HEK293T (cell line): ENCODE measurements at regions not wholly inside any gene's neighbourhood (a gene's known extent, or its start where the extent isn't known, plus 50 kb on each side); places are given as distances from the start of the nearest gene placed in this dataset.

Experiments
- CTCF ChIA-PET: fragments of 350-600 bp; formaldehyde crosslinking; extraction: SDS; loops from one replicate; lab custom pipeline; 2021; ENCODE audit warnings: antibody characterized with exemption, inconsistent platforms; lab: Yijun Ruan, JAX
- POLR2A ChIA-PET: fragments of 350-600 bp; formaldehyde crosslinking; extraction: SDS; loops from one replicate; lab custom pipeline; 2020; ENCODE audit warnings: antibody characterized with exemption, inconsistent platforms; lab: Yijun Ruan, JAX
- DNase-seq: peaks from one replicate; pipeline ENCODE4 v3.0.0; 2012; ENCODE audit warnings: mixed read lengths; ENCODE audit errors: extremely low spot score
- ARNT ChIP-seq: fragments of 450-650 bp; IDR thresholded peaks from 2 replicates; pipeline ENCODE4 v1.6.1; 2017; ENCODE audit warnings: mild to moderate bottlenecking
- BHLHE40 ChIP-seq: fragments of 450-650 bp; IDR thresholded peaks from 2 replicates; pipeline ENCODE4 v1.6.1; 2016; ENCODE audit warnings: mild to moderate bottlenecking, moderate library complexity, borderline replicate concordance
- CTBP1 ChIP-seq: fragments of 450-650 bp; IDR thresholded peaks from 2 replicates; pipeline ENCODE4 v1.6.1; 2016; ENCODE audit warnings: borderline replicate concordance
- ELF4 ChIP-seq: fragments of 450-650 bp; IDR thresholded peaks from 2 replicates; pipeline ENCODE4 v1.6.1; 2017; ENCODE audit warnings: antibody characterized with exemption
- FOXA1 ChIP-seq: fragments of 450-650 bp; IDR thresholded peaks from 2 replicates; pipeline ENCODE4 v1.6.1; 2016; ENCODE audit warnings: mild to moderate bottlenecking
- FOXK2 ChIP-seq: fragments of 450-650 bp; IDR thresholded peaks from 2 replicates; pipeline ENCODE4 v1.6.1; 2016; ENCODE audit warnings: mild to moderate bottlenecking
- FOXM1 ChIP-seq: fragments of 450-650 bp; IDR thresholded peaks from 2 replicates; pipeline ENCODE4 v1.6.1; 2017; ENCODE audit warnings: mild to moderate bottlenecking, borderline replicate concordance
- HDGF ChIP-seq: fragments of 450-650 bp; IDR thresholded peaks from 2 replicates; pipeline ENCODE4 v1.6.1; 2017; ENCODE audit warnings: antibody characterized with exemption, borderline replicate concordance
- L3MBTL2 ChIP-seq: fragments of 450-650 bp; conservative IDR thresholded peaks from 2 replicates; pipeline ENCODE4 v1.6.1; 2016; ENCODE audit warnings: mild to moderate bottlenecking
- LEF1 ChIP-seq: fragments of 450-650 bp; IDR thresholded peaks from 2 replicates; pipeline ENCODE4 v1.6.1; 2017; ENCODE audit warnings: mild to moderate bottlenecking, borderline replicate concordance
- NFRKB ChIP-seq: fragments of 450-650 bp; IDR thresholded peaks from 2 replicates; pipeline ENCODE4 v1.6.1; 2016; ENCODE audit warnings: mild to moderate bottlenecking, moderate library complexity
- PKNOX1 ChIP-seq: fragments of 450-650 bp; IDR thresholded peaks from 2 replicates; pipeline ENCODE4 v1.6.1; 2016
- SP1 ChIP-seq: fragments of 450-650 bp; IDR thresholded peaks from 2 replicates; pipeline ENCODE4 v1.6.1; 2017
- SUZ12 ChIP-seq: fragments of 450-650 bp; IDR thresholded peaks from 2 replicates; pipeline ENCODE4 v1.6.1; 2016; ENCODE audit warnings: mild to moderate bottlenecking
- TARDBP ChIP-seq: fragments of 450-650 bp; IDR thresholded peaks from 2 replicates; pipeline ENCODE4 v1.6.1; 2016
- ZNF384 ChIP-seq: fragments of 450-650 bp; IDR thresholded peaks from 2 replicates; pipeline ENCODE4 v1.6.1; 2016

- DNase-seq = no peak
- no peak for TF ChIP-seq SP1
- no peak for TF ChIP-seq FOXA1
- no peak for TF ChIP-seq PKNOX1
- ChIA-PET POLR2A (no interaction called here), CTCF (no interaction called here)
Measured at GRCh38 chr11:95296165-95296564, 65.2 kb upstream of the SESN3 start.

GRCh38 chr11:95295382-95296149 lies 64.6 kb upstream of the SESN3 start:
- CTCF ChIA-PET = no interaction called here

DNA sequence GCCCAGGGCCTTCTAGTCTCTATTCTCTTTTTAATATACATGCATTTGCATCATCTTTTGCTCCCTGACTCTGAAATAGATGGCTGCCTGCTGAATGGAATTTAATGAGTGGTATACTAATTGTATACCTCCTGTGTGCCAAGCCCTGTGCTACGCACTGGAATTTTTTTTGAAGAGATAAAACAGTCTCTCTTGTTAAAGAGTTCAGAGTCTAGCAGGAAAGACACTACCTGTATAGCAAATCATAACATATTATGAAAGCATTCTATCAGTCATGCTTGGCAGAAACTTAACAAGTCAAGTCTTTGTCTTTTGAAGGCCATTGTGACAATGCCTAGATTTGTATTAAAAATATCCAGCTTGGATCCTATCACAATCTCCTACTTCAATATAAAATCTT lies 63.7 kb upstream of the SESN3 start:
- POLR2A ChIA-PET = no interaction called here
- DNase-seq = no peak
- CTCF ChIA-PET = no interaction called here
- TF ChIP-seq ARNT = no peak
- no peak for TF ChIP-seq CTBP1

More at GRCh38 chr11:95295382-95296149, 64.6 kb upstream of the SESN3 start:
- no peak for TF ChIP-seq PKNOX1
- no peak for TF ChIP-seq NFRKB
- TF ChIP-seq ZNF384 = no peak
- no peak for TF ChIP-seq LEF1
- TF ChIP-seq ELF4 = no peak
- no peak for TF ChIP-seq L3MBTL2
- no peak for TF ChIP-seq FOXK2
- TF ChIP-seq HDGF = no peak
- TF ChIP-seq CTBP1 = no peak
- TF ChIP-seq SUZ12 = no peak
- TF ChIP-seq FOXA1 = no peak
- TF ChIP-seq ARNT = no peak
- TF ChIP-seq BHLHE40 = no peak
- TF ChIP-seq SP1 = no peak
- DNase-seq = no peak
- POLR2A ChIA-PET = no interaction called here

DNA sequence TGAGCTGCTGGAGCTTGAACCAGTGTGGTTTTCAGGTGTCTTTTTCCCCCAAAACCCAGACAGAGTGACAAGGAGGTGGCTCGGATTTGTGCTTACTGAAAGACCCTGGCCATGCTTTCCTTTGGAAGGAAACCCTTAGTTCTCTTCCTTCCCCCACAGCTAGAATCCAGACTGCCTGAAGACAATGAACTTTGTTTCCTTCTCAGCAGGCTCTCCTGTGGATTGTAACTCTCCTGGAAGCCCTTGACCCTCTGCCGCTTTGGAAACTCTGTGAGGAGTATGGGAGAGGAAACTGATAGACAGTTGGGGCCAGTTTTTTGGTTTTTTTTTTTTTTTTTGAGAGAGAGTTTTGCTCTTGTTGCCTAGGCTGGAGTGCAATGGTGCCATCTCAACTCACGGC lies 62.1 kb upstream of the SESN3 start:
- DNase-seq = no peak
- ChIA-PET POLR2A (no interaction called here), CTCF (no interaction called here)
- no peak for TF ChIP-seq NFRKB
- no peak for TF ChIP-seq ZNF384
- no peak for TF ChIP-seq TARDBP
- TF ChIP-seq CTBP1 = no peak
- TF ChIP-seq L3MBTL2 = no peak
- TF ChIP-seq FOXK2 = no peak

- ChIA-PET POLR2A (no interaction called here), CTCF (no interaction called here)
- DNase-seq = no peak
- no peak for TF ChIP-seq TARDBP
- TF ChIP-seq CTBP1 = no peak
- TF ChIP-seq L3MBTL2 = no peak
- no peak for TF ChIP-seq ELF4
Measured at GRCh38 chr11:95291946-95292345, 60.9 kb upstream of the SESN3 start.

- TF ChIP-seq LEF1 = no peak
- TF ChIP-seq ARNT = no peak
- TF ChIP-seq FOXM1 = no peak
- TF ChIP-seq HDGF = no peak
- TF ChIP-seq L3MBTL2 = no peak
- no peak for TF ChIP-seq CTBP1
- no peak for TF ChIP-seq SP1
- TF ChIP-seq FOXA1 = no peak
- TF ChIP-seq TARDBP = no peak
- no peak for TF ChIP-seq FOXK2
- no peak for TF ChIP-seq PKNOX1
- no peak for TF ChIP-seq ZNF384
- TF ChIP-seq BHLHE40 = no peak
- no peak for TF ChIP-seq ELF4
- TF ChIP-seq SUZ12 = no peak
- no peak for TF ChIP-seq NFRKB
- POLR2A ChIA-PET = no interaction called here
- DNase-seq = no peak
Measured at GRCh38 chr11:95289378-95290101, 58.5 kb upstream of the SESN3 start.

More at GRCh38 chr11:95289378-95290101, 58.5 kb upstream of the SESN3 start:
- CTCF ChIA-PET = no interaction called here
